Neuronal stem cell (in vitro differentiated cells): ENCODE measurements at regions not wholly inside any gene's neighbourhood (a gene's known extent, or its start where the extent isn't known, plus 50 kb on each side); places are given as distances from the start of the nearest gene placed in this dataset.
"Not testable (repeated sequence)": the region's sequence is repeated elsewhere in the genome, so short reads cannot be mapped to it uniquely, and the experiment has no call there.

ENCODE experiments used
- DNase-seq: peaks from one replicate; pipeline ENCODE4 v3.0.0-alpha.2; 2013; ENCODE audit warnings: low spot score
- H2AFZ ChIP-seq: one replicate; pipeline ENCODE4 v1.6.1; 2013; ENCODE audit warnings: mild to moderate bottlenecking, low read length, inconsistent platforms
- H2AK5ac ChIP-seq: 2 replicates; pipeline ENCODE4 v1.6.1; 2013; ENCODE audit warnings: low read depth, mild to moderate bottlenecking, inconsistent platforms, low read length, moderate library complexity, mixed read lengths
- H2BK120ac ChIP-seq: 2 replicates; pipeline ENCODE4 v1.6.1; 2013; ENCODE audit warnings: low read depth, mild to moderate bottlenecking, inconsistent platforms, low read length, moderate library complexity, mixed read lengths
- H2BK12ac ChIP-seq: one replicate; pipeline ENCODE4 v1.6.1; 2013; ENCODE audit warnings: low read length, inconsistent platforms
- H2BK15ac ChIP-seq: 2 replicates; pipeline ENCODE4 v1.6.1; 2013; ENCODE audit warnings: mild to moderate bottlenecking, low read length, inconsistent platforms, mixed read lengths
- H2BK5ac ChIP-seq: one replicate; pipeline ENCODE4 v1.6.1; 2013; ENCODE audit warnings: inconsistent platforms, mild to moderate bottlenecking, low read length, moderate library complexity
- H3K14ac ChIP-seq: one replicate; pipeline ENCODE4 v1.6.1; 2013; ENCODE audit warnings: low read length, inconsistent platforms
- H3K18ac ChIP-seq: 2 replicates; pipeline ENCODE4 v1.6.1; 2013; ENCODE audit warnings: low read length, inconsistent platforms
- H3K23ac ChIP-seq: 2 replicates; pipeline ENCODE4 v1.6.1; 2013; ENCODE audit warnings: low read depth, mild to moderate bottlenecking, mixed read lengths, low read length, inconsistent platforms; ENCODE audit not compliant: poor library complexity
- H3K27ac ChIP-seq: replicated peaks from 3 replicates; pipeline ENCODE4 v1.5.1; 2013; ENCODE audit warnings: low read length, inconsistent platforms
- H3K27me3 ChIP-seq, 3 experiments: 2 replicates each; pipeline ENCODE4 v1.6.1; 2013; ENCODE audit warnings: low read length in 3 of 3, mild to moderate bottlenecking in 2 of 3, inconsistent platforms in 1 of 3, low read depth in 1 of 3, mixed read lengths in 1 of 3, moderate library complexity in 1 of 3; ENCODE audit not compliant: control insufficient read depth in 3 of 3, insufficient read depth in 3 of 3
- H3K36me3 ChIP-seq, 2 donors: replicated peaks in 1 of 2; 2 replicates each; pipeline ENCODE4 v1.6.1; 2013; ENCODE audit warnings: low read length in 2 of 2; ENCODE audit not compliant: control insufficient read depth in 2 of 2, insufficient read depth in 2 of 2
- H3K4ac ChIP-seq: 2 replicates; pipeline ENCODE4 v1.6.1; 2013; ENCODE audit warnings: inconsistent platforms, mild to moderate bottlenecking, low read length, moderate library complexity
- H3K4me1 ChIP-seq, 2 donors: 1 replicate in 1 of 2; 2 replicates in 1 of 2; pipeline ENCODE4 v1.6.1; 2013; ENCODE audit warnings: low read length in 2 of 2, low read depth in 1 of 2; ENCODE audit not compliant: control insufficient read depth in 2 of 2, insufficient read depth in 1 of 2
- H3K4me2 ChIP-seq: one replicate; pipeline ENCODE4 v1.6.1; 2013; ENCODE audit warnings: mild to moderate bottlenecking, low read length, inconsistent platforms; ENCODE audit not compliant: insufficient read depth, poor library complexity, severe bottlenecking
- H3K4me3 ChIP-seq, 2 donors: 2 replicates each; pipeline ENCODE4 v1.5.1; 2013; ENCODE audit warnings: low read length in 2 of 2, mild to moderate bottlenecking in 2 of 2, inconsistent platforms in 1 of 2, moderate library complexity in 1 of 2
- H3K79me1 ChIP-seq: one replicate; pipeline ENCODE4 v1.6.1; 2013; ENCODE audit warnings: low read depth, mild to moderate bottlenecking, inconsistent platforms, low read length, moderate library complexity
- H3K9ac ChIP-seq: one replicate; pipeline ENCODE4 v1.6.1; 2013; ENCODE audit warnings: mild to moderate bottlenecking, low read depth, low read length, inconsistent platforms; ENCODE audit not compliant: poor library complexity
- H3K9me3 ChIP-seq, 2 donors: replicated peaks in 1 of 2; 2 replicates each; pipeline versions ENCODE3 to v1.6.1; 2013; ENCODE audit warnings: low read length in 2 of 2, mild to moderate bottlenecking in 2 of 2, inconsistent platforms in 1 of 2, low read depth in 1 of 2, mixed read lengths in 1 of 2, moderate library complexity in 1 of 2; ENCODE audit not compliant: control insufficient read depth in 2 of 2, insufficient read depth in 1 of 2
- H4K8ac ChIP-seq: one replicate; pipeline ENCODE4 v1.6.1; 2013; ENCODE audit warnings: low read depth, mild to moderate bottlenecking, inconsistent platforms, low read length, moderate library complexity
- H4K91ac ChIP-seq: one replicate; pipeline ENCODE4 v1.6.1; 2013; ENCODE audit warnings: low read length, low read depth, mild to moderate bottlenecking, inconsistent platforms; ENCODE audit not compliant: poor library complexity
- WGBS, 2 donors: extraction: QIAGEN DNeasy Blood & Tissue Kit; methylation state at CpG; one replicate each; pipeline ENCODE4 v1.1.7; 2013; ENCODE audit warnings: missing lambda C conversion rate in 2 of 2, mixed read lengths in 1 of 2; ENCODE audit not compliant: insufficient read length in 2 of 2, insufficient replicate concordance in 1 of 2; ENCODE audit errors: extremely low coverage in 2 of 2; 5-methylcytosine and 5-hydroxymethylcytosine counted together

- H3K36me3 ChIP-seq, H3K18ac ChIP-seq, H2BK12ac ChIP-seq, H4K91ac ChIP-seq, H3K9ac ChIP-seq, H2BK120ac ChIP-seq, H3K4ac ChIP-seq, H3K14ac ChIP-seq, H3K4me2 ChIP-seq, H3K4me1 ChIP-seq, H3K27ac ChIP-seq, H3K23ac ChIP-seq, H3K4me3 ChIP-seq, H2BK15ac ChIP-seq, H2AK5ac ChIP-seq, H2AFZ ChIP-seq, H4K8ac ChIP-seq, H3K9me3 ChIP-seq, H3K79me1 ChIP-seq, DNase-seq, H2BK5ac ChIP-seq, H3K27me3 ChIP-seq: not testable (repeated sequence)
- no CpG with 5 or more reads among the region's 45 CpGs for WGBS, 2 donors
Measured at GRCh38 chr6:10074726-10075125, 340.1 kb downstream of the TFAP2A start.

GRCh38 chr6:10073341-10073740 lies 341.5 kb downstream of the TFAP2A start:
- H3K4me2 ChIP-seq = no peak overlapping the region
- H4K8ac ChIP-seq = no peak overlapping the region
- H3K9ac ChIP-seq = no peak overlapping the region
- no peak overlapping the region for H2AK5ac ChIP-seq
- peaks cover 2% of the 10 kb centered on the region for H3K79me1 ChIP-seq
- H3K36me3 ChIP-seq = no peaks in the 10 kb centered on the region
- no peaks in the 10 kb centered on the region for H3K27me3 ChIP-seq
- H2BK12ac ChIP-seq = no peak overlapping the region
- H2AFZ ChIP-seq = no peak overlapping the region
- no peak overlapping the region for H2BK120ac ChIP-seq
- no peaks in the 10 kb centered on the region for H3K4me1 ChIP-seq
- no CpG with 5 or more reads among the region's 9 CpGs for WGBS, 2 donors
- H3K23ac ChIP-seq = no peak overlapping the region
- no peak overlapping the region for H2BK15ac ChIP-seq
- no peak overlapping the region for H3K4me3 ChIP-seq
- H3K14ac ChIP-seq = no peak overlapping the region
- DNase-seq = no peak
- H3K27ac ChIP-seq = no peak overlapping the region
- no peak overlapping the region for H2BK5ac ChIP-seq
- H4K91ac ChIP-seq = no peak overlapping the region
- no peak overlapping the region for H3K18ac ChIP-seq
- no peak overlapping the region for H3K4ac ChIP-seq
- no peaks in the 10 kb centered on the region for H3K9me3 ChIP-seq

DNA sequence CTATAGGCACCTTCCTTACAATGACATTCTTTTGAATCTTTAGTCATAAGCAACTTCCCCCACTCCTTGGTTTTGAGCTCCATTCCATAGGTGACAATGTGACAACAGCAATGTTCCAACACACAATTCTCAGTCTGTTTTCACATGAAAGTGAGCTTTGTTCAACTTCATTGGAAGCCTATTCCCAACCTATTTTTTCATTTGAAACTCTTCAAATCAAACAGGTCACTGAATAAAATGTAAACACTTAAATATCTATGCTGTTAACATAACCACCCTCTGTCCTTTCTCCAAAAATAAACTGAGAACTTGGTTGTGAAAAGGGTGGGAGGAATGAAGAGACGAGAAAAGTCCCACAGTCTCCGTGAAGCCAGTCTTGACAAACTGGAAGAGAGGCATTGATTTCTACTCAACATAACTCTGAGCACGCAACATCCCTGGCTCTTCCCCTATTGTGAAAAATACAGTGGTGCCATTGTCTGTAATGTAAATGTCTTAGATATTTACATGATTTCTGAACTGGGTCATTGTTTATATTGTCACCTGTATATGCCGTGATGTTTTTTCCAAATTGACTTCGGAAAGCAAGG lies 343.1 kb downstream of the TFAP2A start:
- no peak overlapping the region for H2BK120ac ChIP-seq
- no peak overlapping the region for H4K91ac ChIP-seq
- H3K36me3 ChIP-seq = no peaks in the 10 kb centered on the region
- H3K4me3 ChIP-seq = no peak overlapping the region
- H3K4ac ChIP-seq = no peak overlapping the region
- H3K23ac ChIP-seq = no peak overlapping the region
- no peaks in the 10 kb centered on the region for H3K79me1 ChIP-seq
- no CpG with 5 or more reads among the region's 5 CpGs for WGBS, 2 donors
- H3K4me2 ChIP-seq = no peak overlapping the region
- no peak overlapping the region for H2BK5ac ChIP-seq
- no peak overlapping the region for H2AK5ac ChIP-seq
- H2AFZ ChIP-seq = no peak overlapping the region
- no peaks in the 10 kb centered on the region for H3K27me3 ChIP-seq
- DNase-seq = no peak
- H3K9me3 ChIP-seq = no peaks in the 10 kb centered on the region
- H3K9ac ChIP-seq = no peak overlapping the region
- H2BK15ac ChIP-seq = no peak overlapping the region
- H3K14ac ChIP-seq = no peak overlapping the region
- no peak overlapping the region for H4K8ac ChIP-seq
- no peak overlapping the region for H3K27ac ChIP-seq
- H3K4me1 ChIP-seq = no peaks in the 10 kb centered on the region
- no peak overlapping the region for H3K18ac ChIP-seq
- H2BK12ac ChIP-seq = no peak overlapping the region

DNA sequence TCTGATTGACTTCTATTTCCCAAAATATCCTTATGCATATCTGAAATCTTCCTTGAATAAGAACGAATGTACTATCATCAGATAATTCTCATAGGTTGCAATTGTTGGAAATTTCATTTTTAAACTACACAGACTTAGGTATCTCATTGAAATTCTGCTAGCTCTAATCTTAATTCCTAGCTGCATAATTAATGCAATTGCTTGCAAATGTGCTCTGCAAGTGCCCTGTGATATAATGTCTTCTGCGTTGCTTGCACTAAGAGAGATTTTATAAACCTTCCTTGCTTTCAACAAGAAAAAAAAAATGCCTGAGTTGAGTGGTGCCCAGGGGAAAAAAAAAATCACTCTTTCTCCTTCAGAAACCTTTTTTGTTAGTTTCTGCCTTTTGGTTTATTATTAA lies 354.9 kb downstream of the TFAP2A start:
- Histone ChIP-seq H3K14ac (no peak overlapping the region), H3K27ac (no peak overlapping the region), H3K4me2 (no peak overlapping the region), H3K4ac (no peak overlapping the region), H3K4me3 (no peak overlapping the region), H2BK5ac (no peak overlapping the region), H2AFZ (no peak overlapping the region), H3K9ac (no peak overlapping the region), H3K27me3 (no peaks in the 10 kb centered on the region), H3K4me1 (no peaks in the 10 kb centered on the region), H3K36me3 (no peaks in the 10 kb centered on the region), H3K18ac (no peak overlapping the region), H4K91ac (no peak overlapping the region), H3K79me1 (no peaks in the 10 kb centered on the region), H3K9me3 (no peaks in the 10 kb centered on the region), H2BK120ac (no peak overlapping the region), H2AK5ac (no peak overlapping the region), H4K8ac (no peak overlapping the region), H2BK12ac (no peak overlapping the region), H3K23ac (no peak overlapping the region), H2BK15ac (no peak overlapping the region)
- WGBS, 2 donors = no CpG with 5 or more reads among the region's 2 CpGs
- DNase-seq = no peak
